HepG2 (cell line): ENCODE measurements at regions not wholly inside any gene's neighbourhood (a gene's known extent, or its start where the extent isn't known, plus 50 kb on each side); places are given as distances from the start of the nearest gene placed in this dataset.

Experiments
- ATAC-seq: fragments of 200-7000 bp; cut with Tn5 transposase; 3 replicates; pipeline ENCODE4 v1.9.1; 2020; ENCODE audit warnings: mild to moderate bottlenecking, moderate library complexity
- BruUV-seq: library from RNA; stranded (reverse); fragments of 400-500 nt; replicated peaks from 2 replicates; lab custom pipeline; 2021; lab: Mats Ljungman, UMichigan
- CTCF ChIA-PET: fragments of 300-600 bp; formaldehyde crosslinking; extraction: SDS; loops from one replicate; lab custom pipeline; 2021; ENCODE audit warnings: low total read pairs, inconsistent platforms, low intra/inter-chr PET ratio; lab: Yijun Ruan, JAX
- POLR2A ChIA-PET: fragments of 350-600 bp; sonication (Branson Sonifier 250); formaldehyde crosslinking; loops from one replicate; lab custom pipeline; 2020; ENCODE audit warnings: antibody characterized with exemption, inconsistent platforms; lab: Yijun Ruan, JAX
- DNase-seq: peaks from one replicate; pipeline ENCODE4 v3.0.0-alpha.2; 2015; ENCODE audit warnings: low spot score
- FAIRE-seq: peaks from 3 replicates; lab custom pipeline; 2011; peaks lifted over from hg19 to GRCh38; lab: Jason Lieb, UNC
- H2AFZ ChIP-seq: one replicate; pipeline ENCODE4 v1.6.1; 2011; ENCODE audit warnings: low read length, inconsistent platforms
- H3K27ac ChIP-seq: fragments of 300-600 bp; 3 replicates; pipeline ENCODE4 v1.8.0; 2011; ENCODE audit warnings: mixed run types, mild to moderate bottlenecking, mixed read lengths, low read length, inconsistent platforms; ENCODE audit not compliant: insufficient read depth; ENCODE audit errors: extremely low read length
- H3K27me3 ChIP-seq, 2 experiments: fragments of 200-600 bp in 1 of 2; 2 replicates in 1 of 2; 3 replicates in 1 of 2; pipeline versions ENCODE4 v1.6.0 to v1.8.0; 2011; ENCODE audit warnings: low read length in 2 of 2, mild to moderate bottlenecking in 2 of 2, moderate library complexity in 2 of 2, inconsistent platforms in 1 of 2; ENCODE audit not compliant: insufficient read depth in 2 of 2, control insufficient read depth in 1 of 2
- H3K36me3 ChIP-seq, 2 experiments: fragments of 200-600 bp in 1 of 2; replicated peaks in 1 of 2; 2 replicates in 1 of 2; 3 replicates in 1 of 2; pipeline versions ENCODE4 v1.5.1 to v1.8.0; 2011; ENCODE audit warnings: low read length in 2 of 2, inconsistent platforms in 1 of 2; ENCODE audit not compliant: insufficient read depth in 2 of 2, control insufficient read depth in 1 of 2
- H3K4me1 ChIP-seq: 2 replicates; pipeline ENCODE4 v1.5.1; 2012; ENCODE audit warnings: low read length, inconsistent platforms; ENCODE audit not compliant: insufficient read depth
- H3K4me2 ChIP-seq: 2 replicates; pipeline ENCODE4 v1.6.0; 2011; ENCODE audit warnings: low read depth, low read length, inconsistent platforms
- H3K4me3 ChIP-seq, 3 experiments: fragments of 200-600 bp in 1 of 3; sonication (generic), shearing (Covaris generic) in 1 of 3; replicated peaks in 1 of 3; 2 replicates each; pipeline ENCODE4 v1.5.1; 2011 to 2016; ENCODE audit warnings: low read length in 3 of 3, inconsistent platforms in 2 of 3, low read depth in 2 of 3, mild to moderate bottlenecking in 2 of 3, control low read depth in 1 of 3, mixed read lengths in 1 of 3; ENCODE audit not compliant: insufficient read depth in 1 of 3
- H3K79me2 ChIP-seq: one replicate; pipeline ENCODE4 v1.6.1; 2011; ENCODE audit warnings: low read length, inconsistent platforms; ENCODE audit not compliant: insufficient read depth
- H3K9ac ChIP-seq: 2 replicates; pipeline ENCODE4 v1.6.0; 2011; ENCODE audit warnings: mild to moderate bottlenecking, low read depth, low read length, inconsistent platforms; ENCODE audit not compliant: insufficient read depth
- H3K9me3 ChIP-seq: 2 replicates; pipeline ENCODE4 v1.5.1; 2012; ENCODE audit warnings: mild to moderate bottlenecking, low read length
- H4K20me1 ChIP-seq: 2 replicates; pipeline ENCODE4 v1.6.0; 2011; ENCODE audit warnings: inconsistent platforms, mild to moderate bottlenecking, low read length, moderate library complexity; ENCODE audit not compliant: insufficient read depth
- ARID5B ChIP-seq: IDR thresholded peaks from 2 replicates; pipeline ENCODE4 v1.4.0; 2020; ENCODE audit warnings: mild to moderate bottlenecking, missing genetic modification reagents
- ARNTL ChIP-seq: sonication (generic); formaldehyde crosslinking; IDR thresholded peaks from 2 replicates; pipeline ENCODE4 v1.4.0; 2020; ENCODE audit warnings: mild to moderate bottlenecking, missing genetic modification reagents
- FOSL2 ChIP-seq: sonication (generic); formaldehyde crosslinking; IDR thresholded peaks from 2 replicates; pipeline ENCODE4 v1.4.0; 2020; ENCODE audit warnings: missing genetic modification reagents
- SALL1 ChIP-seq: sonication (generic); formaldehyde crosslinking; IDR thresholded peaks from 2 replicates; pipeline ENCODE4 v1.8.0; 2022; ENCODE audit warnings: mild to moderate bottlenecking, missing genetic modification reagents
- TFAP4 ChIP-seq: sonication (generic); IDR thresholded peaks from 2 replicates; pipeline ENCODE4 v1.6.1; 2016; ENCODE audit warnings: low read depth, borderline replicate concordance
- THYN1 ChIP-seq: sonication (generic); formaldehyde crosslinking; IDR thresholded peaks from 2 replicates; pipeline ENCODE4 v1.8.1; 2023; ENCODE audit warnings: low read depth, mild to moderate bottlenecking, moderate library complexity, missing genetic modification reagents, borderline replicate concordance
- ZNF224 ChIP-seq: sonication (generic); formaldehyde crosslinking; IDR thresholded peaks from 2 replicates; pipeline ENCODE4 v1.5.0; 2020; ENCODE audit warnings: mild to moderate bottlenecking, missing genetic modification reagents
- ZNF496 ChIP-seq: sonication (generic); formaldehyde crosslinking; IDR thresholded peaks from 2 replicates; pipeline ENCODE4 v1.8.1; 2023; ENCODE audit warnings: mild to moderate bottlenecking, moderate library complexity, missing genetic modification reagents; ENCODE audit not compliant: insufficient replicate concordance
- ZNF569 ChIP-seq: sonication (generic); formaldehyde crosslinking; IDR thresholded peaks from 2 replicates; pipeline ENCODE4 v1.5.0; 2020; ENCODE audit warnings: mild to moderate bottlenecking, missing genetic modification reagents, moderate library complexity, borderline replicate concordance
- ZNF720 ChIP-seq: sonication (generic); formaldehyde crosslinking; IDR thresholded peaks from 2 replicates; pipeline ENCODE4 v1.4.0; 2020; ENCODE audit warnings: missing genetic modification reagents
- ZNF777 ChIP-seq: sonication (generic); formaldehyde crosslinking; IDR thresholded peaks from 2 replicates; pipeline ENCODE4 v1.4.0; 2020; ENCODE audit warnings: missing genetic modification reagents
- WGBS: methylation state at CpG from one replicate; pipeline ENCODE4 v1.1.6; 2017; ENCODE audit warnings: low lambda C conversion rate; 5-methylcytosine and 5-hydroxymethylcytosine counted together
- in situ Hi-C: cut with HindIII; loops from 2 replicates; pipeline ENCODE4 v1.10.0; 2017; ENCODE audit warnings: low pct_unique_long_range_greater_than_20kb; ENCODE audit not compliant: extremely low pct_ligation_motif_present
- intact Hi-C: fragments of 100-400 bp; cut with micrococcal nuclease; formaldehyde crosslinking; loops from one replicate; pipeline ENCODE4 v1.10.0; 2022; ENCODE audit not compliant: unreplicated experiment

- no peak overlapping the region for H3K4me3 ChIP-seq
- no peak overlapping the region for H3K27ac ChIP-seq
- DNase-seq, result no peak
- peaks cover 69% of the 10 kb centered on the region for H3K4me1 ChIP-seq
- CTCF ChIA-PET, result no interaction called here
- TF ChIP-seq FOSL2 (CRISPR knock-in tag) (peak; percentile 44; the same call in 1 of the 2 replicates), ZNF777 (no peak)
- BruUV-seq, result no TSS peak
- H3K36me3 ChIP-seq, result no peaks in the 10 kb centered on the region
- no peaks in the 10 kb centered on the region for H4K20me1 ChIP-seq
- no peaks in the 10 kb centered on the region for H3K79me2 ChIP-seq
- FAIRE-seq, result no peak
- no peaks in the 10 kb centered on the region for H3K9me3 ChIP-seq
- ATAC-seq, result no peak
- POLR2A ChIA-PET, result interaction anchor here (0.8 to 2.4 kb wide), 5 partner anchors 14 to 39 kb away, joined by 3 to 21 read pairs (median 5); no protein-coding TSS in a partner anchor
- H2AFZ ChIP-seq, result no peak overlapping the region
- H3K27me3 ChIP-seq, result no peaks in the 10 kb centered on the region
- 0 out of 2 replicates have a peak overlapping the region, but pooled peaks have one; percentile 4 for H3K4me2 ChIP-seq
- H3K9ac ChIP-seq, result no peak overlapping the region
- intact Hi-C loops, result no loop called here
- 13% methylated on average over 1 of the region's 1 CpG for WGBS
- in situ Hi-C loops, result no loop called here
Observed at GRCh38 chr6:113671421-113671820, 185.7 kb upstream of the MARCKS start.

GRCh38 chr6:113672491-113673149 lies 184.5 kb upstream of the MARCKS start:
- POLR2A ChIA-PET, result interaction anchor here (1.4 to 2.4 kb wide), 5 partner anchors 13 to 186 kb away, joined by 3 to 21 read pairs (median 4); no protein-coding TSS in a partner anchor
- H3K4me1 ChIP-seq, result peaks cover 67% of the 10 kb centered on the region
- no TSS peak for BruUV-seq
- FAIRE-seq, result no peak
- no peaks in the 10 kb centered on the region for H3K27me3 ChIP-seq
- no peaks in the 10 kb centered on the region for H3K36me3 ChIP-seq
- H3K4me3 ChIP-seq, result peak overlapping the region; percentile 29 to 57 (median 39)
- peak overlapping the region; percentile 64 for H3K4me2 ChIP-seq
- peak overlapping the region; percentile 99 for H2AFZ ChIP-seq
- in situ Hi-C loops, result no loop called here
- CTCF ChIA-PET, result no interaction called here
- peak overlapping the region; percentile 35 for H3K27ac ChIP-seq
- H3K79me2 ChIP-seq, result no peaks in the 10 kb centered on the region
- H4K20me1 ChIP-seq, result no peaks in the 10 kb centered on the region
- peak; percentile 23 for DNase-seq
- 21% methylated on average over 7 of the region's 8 CpGs for WGBS
- peak overlapping the region; percentile 60; the same call in 1 of the 2 replicates for H3K9ac ChIP-seq
- intact Hi-C loops, result no loop called here
- peak; percentile 76 for ATAC-seq
- H3K9me3 ChIP-seq, result no peaks in the 10 kb centered on the region
- TF ChIP-seq ZNF569 (CRISPR knock-in tag) (no peak), ZNF496 (CRISPR knock-in tag) (no peak), TFAP4 (peak; percentile 48; the same call in 1 of the 2 replicates), ZNF224 (CRISPR knock-in tag) (no peak), ARNTL (no peak), ARID5B (CRISPR knock-in tag) (0 out of 2 replicates have a peak, but pooled peaks have one; percentile 18), THYN1 (no peak), ZNF720 (CRISPR knock-in tag) (no peak), SALL1 (CRISPR knock-in tag) (peak; percentile 56)
